ENCODE measurements at regions not wholly inside any gene's neighbourhood (a gene's known extent, or its start where the extent isn't known, plus 50 kb on each side); places are given as distances from the start of the nearest gene placed in this dataset.

DNA sequence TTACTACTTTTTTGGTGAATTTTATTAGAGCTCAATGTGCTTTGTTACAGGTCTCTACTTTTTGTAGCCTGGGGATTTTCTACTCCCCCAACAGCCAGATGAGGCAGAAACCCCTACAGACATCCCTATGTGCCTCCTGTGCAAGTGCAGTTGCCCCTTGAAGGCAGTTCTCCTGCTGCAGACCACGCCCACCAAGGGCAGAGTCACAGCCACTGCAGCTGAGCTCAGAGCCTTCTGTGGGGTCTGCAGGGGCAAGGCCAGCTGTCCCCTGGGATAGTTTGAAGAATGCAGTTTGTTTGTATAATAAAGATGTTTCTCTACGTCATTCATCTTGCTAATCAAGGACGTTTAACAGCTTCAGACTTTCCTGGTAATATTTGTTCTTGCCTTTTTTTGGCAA lies 76.8 kb downstream of the NPAP1 start:
- FAIRE-seq: no peak
- Histone ChIP-seq H3K27me3 (ENCODE audit: control insufficient read depth, insufficient read depth, low read length) (no peaks in the 10 kb centered on the region), H3K36me3 (ENCODE audit: control insufficient read depth, insufficient read depth, low read length) (no peaks in the 10 kb centered on the region), H3K4me3 (ENCODE audit: low read depth, low read length) (no peak overlapping the region)
- DNase-seq (ENCODE audit: low read depth): no peak
- TF ChIP-seq, protein P1, sequence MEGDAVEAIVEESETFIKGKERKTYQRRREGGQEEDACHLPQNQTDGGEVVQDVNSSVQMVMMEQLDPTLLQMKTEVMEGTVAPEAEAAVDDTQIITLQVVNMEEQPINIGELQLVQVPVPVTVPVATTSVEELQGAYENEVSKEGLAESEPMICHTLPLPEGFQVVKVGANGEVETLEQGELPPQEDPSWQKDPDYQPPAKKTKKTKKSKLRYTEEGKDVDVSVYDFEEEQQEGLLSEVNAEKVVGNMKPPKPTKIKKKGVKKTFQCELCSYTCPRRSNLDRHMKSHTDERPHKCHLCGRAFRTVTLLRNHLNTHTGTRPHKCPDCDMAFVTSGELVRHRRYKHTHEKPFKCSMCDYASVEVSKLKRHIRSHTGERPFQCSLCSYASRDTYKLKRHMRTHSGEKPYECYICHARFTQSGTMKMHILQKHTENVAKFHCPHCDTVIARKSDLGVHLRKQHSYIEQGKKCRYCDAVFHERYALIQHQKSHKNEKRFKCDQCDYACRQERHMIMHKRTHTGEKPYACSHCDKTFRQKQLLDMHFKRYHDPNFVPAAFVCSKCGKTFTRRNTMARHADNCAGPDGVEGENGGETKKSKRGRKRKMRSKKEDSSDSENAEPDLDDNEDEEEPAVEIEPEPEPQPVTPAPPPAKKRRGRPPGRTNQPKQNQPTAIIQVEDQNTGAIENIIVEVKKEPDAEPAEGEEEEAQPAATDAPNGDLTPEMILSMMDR (IDR thresholded peaks at IDR 0.05; ENCODE audit: insufficient read depth, low read length, severe bottlenecking): no peak

DNA sequence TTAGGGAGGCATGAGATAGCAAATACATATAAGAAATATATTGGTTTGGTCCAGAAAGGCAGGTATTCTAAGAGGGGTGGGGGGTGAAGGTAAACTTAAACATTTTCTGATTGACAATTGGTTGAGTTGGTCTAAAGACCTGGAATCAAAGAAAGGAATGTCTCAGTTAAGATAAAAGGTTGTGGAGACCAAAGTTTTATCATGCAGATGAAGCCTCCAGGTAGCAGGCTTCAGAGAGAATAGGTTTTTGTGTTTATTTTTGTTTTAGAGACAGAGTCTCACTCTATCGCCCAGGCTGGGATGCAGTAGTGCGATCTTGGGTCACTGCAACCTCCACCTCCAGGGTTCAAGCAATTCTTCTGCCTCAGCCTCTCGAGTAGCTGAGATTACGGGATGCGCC lies 80.5 kb downstream of the NPAP1 start:
- no peak for DNase-seq (ENCODE audit: low read depth)
- FAIRE-seq: no peak
- no peaks in the 10 kb centered on the region for H3K36me3 ChIP-seq (ENCODE audit: control insufficient read depth, insufficient read depth, low read length)
- TF ChIP-seq, protein P1 (IDR thresholded peaks at IDR 0.05; ENCODE audit: insufficient read depth, low read length, severe bottlenecking): no peak
- H3K27me3 ChIP-seq (ENCODE audit: control insufficient read depth, insufficient read depth, low read length): no peaks in the 10 kb centered on the region
- H3K4me3 ChIP-seq (ENCODE audit: low read depth, low read length): no peak overlapping the region

DNA sequence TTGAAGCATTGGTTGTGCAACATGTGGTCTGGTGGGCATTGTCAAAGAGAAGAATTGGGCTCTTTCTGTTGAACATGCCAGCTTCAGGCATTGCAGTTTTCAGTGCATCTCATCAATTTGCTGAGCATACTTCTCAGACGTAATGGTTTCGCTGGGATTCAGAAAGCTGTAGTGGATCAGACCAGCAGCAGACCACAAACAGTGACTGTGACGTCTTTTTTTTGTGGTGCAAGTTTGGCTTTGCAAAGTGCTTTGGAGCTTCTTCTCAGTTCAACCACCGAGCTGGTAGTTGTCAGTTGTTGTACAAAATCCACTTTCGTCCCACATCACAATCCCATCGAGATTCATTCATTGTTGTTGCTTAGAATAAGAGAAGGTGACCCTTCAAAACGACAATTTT lies 84.5 kb downstream of the NPAP1 start:
- H3K27me3 ChIP-seq (ENCODE audit: control insufficient read depth, insufficient read depth, low read length): no peaks in the 10 kb centered on the region
- TF ChIP-seq, protein P1 (IDR thresholded peaks at IDR 0.05; ENCODE audit: insufficient read depth, low read length, severe bottlenecking): no peak
- no peaks in the 10 kb centered on the region for H3K36me3 ChIP-seq (ENCODE audit: control insufficient read depth, insufficient read depth, low read length)
- no peak for DNase-seq (ENCODE audit: low read depth)
- H3K4me3 ChIP-seq (ENCODE audit: low read depth, low read length): no peak overlapping the region
- no peak for FAIRE-seq

DNA sequence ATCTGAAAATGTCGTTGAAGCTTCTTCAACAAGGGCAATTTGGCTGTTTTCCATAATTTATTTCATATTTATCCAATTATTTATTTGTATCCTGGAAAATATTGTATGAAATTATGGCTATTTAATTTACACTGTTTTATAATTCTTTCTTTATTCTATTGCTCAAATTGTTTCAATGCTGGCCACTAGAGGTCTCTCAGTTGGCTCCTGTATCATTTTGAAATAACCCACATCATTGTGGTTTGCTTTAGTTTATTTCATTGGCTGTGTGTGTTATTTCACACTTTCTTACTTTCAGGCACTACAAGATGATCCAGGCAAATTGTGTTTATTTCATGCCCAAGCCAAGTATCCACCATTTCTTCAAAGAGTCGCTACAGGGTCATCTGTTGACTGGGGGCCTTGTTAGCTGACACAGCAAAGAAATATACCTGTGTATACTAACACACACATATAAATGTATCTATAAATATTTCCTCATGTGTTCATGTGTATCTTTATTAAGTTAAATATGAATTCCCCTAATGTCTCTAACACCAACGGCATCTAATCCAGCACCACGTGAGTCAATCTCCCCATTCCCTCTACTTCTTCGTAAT lies 86.2 kb downstream of the NPAP1 start:
- Histone ChIP-seq H3K27me3 (ENCODE audit: control insufficient read depth, insufficient read depth, low read length) (no peaks in the 10 kb centered on the region), H3K36me3 (ENCODE audit: control insufficient read depth, insufficient read depth, low read length) (no peaks in the 10 kb centered on the region), H3K4me3 (ENCODE audit: low read depth, low read length) (no peak overlapping the region)
- DNase-seq (ENCODE audit: low read depth) (peak; percentile 10), FAIRE-seq (no peak)
- TF ChIP-seq, protein P1 (IDR thresholded peaks at IDR 0.05; ENCODE audit: insufficient read depth, low read length, severe bottlenecking): peak; percentile 19

DNA sequence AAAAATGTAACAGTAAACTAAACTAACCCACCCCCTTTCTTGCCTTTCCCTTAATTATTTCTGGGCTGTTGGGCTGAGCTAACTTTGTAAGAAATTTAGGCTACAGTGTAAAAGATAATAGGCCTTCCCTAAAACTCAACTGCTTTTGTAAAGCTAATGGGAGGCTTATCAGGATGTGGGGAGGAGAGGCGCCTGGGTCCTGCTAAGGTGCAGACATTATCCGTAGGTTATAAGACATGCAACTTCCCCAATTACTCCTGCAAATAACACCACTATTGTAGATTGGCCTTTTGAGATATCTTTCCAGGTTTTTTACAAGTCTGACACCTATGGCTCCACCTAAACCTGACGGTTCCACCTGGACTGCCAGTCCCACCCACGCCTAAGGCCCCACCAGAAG lies 88.3 kb downstream of the NPAP1 start:
- DNase-seq (ENCODE audit: low read depth) (no peak), FAIRE-seq (no peak)
- Histone ChIP-seq H3K36me3 (ENCODE audit: control insufficient read depth, insufficient read depth, low read length) (no peaks in the 10 kb centered on the region), H3K27me3 (ENCODE audit: control insufficient read depth, insufficient read depth, low read length) (no peaks in the 10 kb centered on the region), H3K4me3 (ENCODE audit: low read depth, low read length) (no peak overlapping the region)
- TF ChIP-seq, protein P1 (IDR thresholded peaks at IDR 0.05; ENCODE audit: insufficient read depth, low read length, severe bottlenecking): no peak

All from bronchial epithelial cell (primary cell).